Upper lobe of left lung (tissue), 4 donors: ENCODE measurements at regions not wholly inside any gene's neighbourhood (a gene's known extent, or its start where the extent isn't known, plus 50 kb on each side); places are given as distances from the start of the nearest gene placed in this dataset.

Experiments
- POLR2A ChIP-seq, 4 donors: fragments of 450-650 bp; IDR thresholded peaks; one replicate each; pipeline ENCODE4 v1.5.1; 2016 to 2017; ENCODE audit warnings: antibody characterized with exemption in 4 of 4, mild to moderate bottlenecking in 2 of 4
- POLR2AphosphoS5 ChIP-seq, 2 donors: sonication (generic); formaldehyde crosslinking; IDR thresholded peaks; one replicate each; pipeline ENCODE4 v1.5.1; 2017; ENCODE audit warnings: antibody characterized with exemption in 2 of 2
- TF ChIP-seq, protein P1 (sequence below), 6 experiments: fragments of 450-650 bp in 4 of 6; fragments of 200-600 bp in 2 of 6; sonication (generic) in 2 of 6; IDR thresholded peaks; one replicate each; pipeline ENCODE4 v1.5.1; 2016 to 2019; ENCODE audit warnings: antibody characterized with exemption in 6 of 6

DNA sequence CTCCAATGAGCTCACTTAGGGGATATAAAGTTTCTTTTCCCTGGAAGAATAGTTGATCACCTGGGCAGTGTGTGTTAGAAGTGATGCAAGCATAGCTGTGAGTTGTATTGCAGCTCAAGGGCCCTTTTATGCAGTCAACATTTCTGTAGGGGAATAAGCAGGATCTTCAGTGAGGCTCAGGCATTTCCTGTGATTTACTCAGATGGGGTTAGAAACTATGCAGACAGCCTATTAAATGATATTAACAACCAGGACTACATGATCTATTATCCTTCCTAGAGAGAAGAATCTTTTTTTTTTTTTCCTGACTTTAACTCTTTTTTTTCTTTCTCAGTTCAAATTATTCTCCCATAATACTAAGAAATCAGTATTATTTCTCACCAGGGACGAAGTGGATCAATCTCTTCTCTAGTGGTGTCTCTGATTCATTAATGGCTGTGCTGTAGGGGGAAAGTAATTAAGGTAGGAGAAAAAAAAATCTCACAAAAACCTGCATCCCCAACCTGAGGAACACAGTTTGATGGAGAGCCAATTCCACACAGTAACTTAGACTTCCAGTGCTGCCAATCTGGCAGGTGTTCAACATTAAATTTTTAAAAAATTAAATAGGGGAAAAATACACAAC, 126.4 kb upstream of the SLC10A2 start:
- TF ChIP-seq POLR2A (IDR thresholded peaks at IDR 0.05) (no peak), POLR2AphosphoS5 (IDR thresholded peaks at IDR 0.05) (no peak)
- TF ChIP-seq, protein P1, sequence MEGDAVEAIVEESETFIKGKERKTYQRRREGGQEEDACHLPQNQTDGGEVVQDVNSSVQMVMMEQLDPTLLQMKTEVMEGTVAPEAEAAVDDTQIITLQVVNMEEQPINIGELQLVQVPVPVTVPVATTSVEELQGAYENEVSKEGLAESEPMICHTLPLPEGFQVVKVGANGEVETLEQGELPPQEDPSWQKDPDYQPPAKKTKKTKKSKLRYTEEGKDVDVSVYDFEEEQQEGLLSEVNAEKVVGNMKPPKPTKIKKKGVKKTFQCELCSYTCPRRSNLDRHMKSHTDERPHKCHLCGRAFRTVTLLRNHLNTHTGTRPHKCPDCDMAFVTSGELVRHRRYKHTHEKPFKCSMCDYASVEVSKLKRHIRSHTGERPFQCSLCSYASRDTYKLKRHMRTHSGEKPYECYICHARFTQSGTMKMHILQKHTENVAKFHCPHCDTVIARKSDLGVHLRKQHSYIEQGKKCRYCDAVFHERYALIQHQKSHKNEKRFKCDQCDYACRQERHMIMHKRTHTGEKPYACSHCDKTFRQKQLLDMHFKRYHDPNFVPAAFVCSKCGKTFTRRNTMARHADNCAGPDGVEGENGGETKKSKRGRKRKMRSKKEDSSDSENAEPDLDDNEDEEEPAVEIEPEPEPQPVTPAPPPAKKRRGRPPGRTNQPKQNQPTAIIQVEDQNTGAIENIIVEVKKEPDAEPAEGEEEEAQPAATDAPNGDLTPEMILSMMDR (IDR thresholded peaks at IDR 0.05) = no peak
